Ectodermal cell (in vitro differentiated cells): ENCODE measurements at regions not wholly inside any gene's neighbourhood (a gene's known extent, or its start where the extent isn't known, plus 50 kb on each side); places are given as distances from the start of the nearest gene placed in this dataset.

ENCODE experiments used
- H3K27ac ChIP-seq: 2 replicates; pipeline ENCODE4 v1.7.0; 2013; ENCODE audit warnings: mild to moderate bottlenecking, low read depth, low read length; ENCODE audit not compliant: insufficient read depth, poor library complexity, severe bottlenecking
- H3K27me3 ChIP-seq: 2 replicates; pipeline ENCODE4 v1.7.0; 2013; ENCODE audit warnings: mild to moderate bottlenecking, low read length; ENCODE audit not compliant: insufficient read depth, control insufficient read depth, poor library complexity, severe bottlenecking
- H3K36me3 ChIP-seq: one replicate; pipeline ENCODE4 v1.7.0; 2013; ENCODE audit warnings: low read length; ENCODE audit not compliant: control insufficient read depth, insufficient read depth
- H3K4me1 ChIP-seq: one replicate; pipeline ENCODE4 v1.7.0; 2013; ENCODE audit warnings: low read length; ENCODE audit not compliant: control insufficient read depth, insufficient read depth
- H3K4me3 ChIP-seq: 2 replicates; pipeline ENCODE4 v1.7.0; 2013; ENCODE audit warnings: low read depth, low read length, control low read depth; ENCODE audit not compliant: insufficient read depth
- H3K9me3 ChIP-seq: 2 replicates; pipeline ENCODE4 v1.7.0; 2013; ENCODE audit warnings: mild to moderate bottlenecking, low read length, moderate library complexity; ENCODE audit not compliant: control insufficient read depth
- WGBS, 2 experiments: methylation state at CpG; one replicate each; pipeline ENCODE4 v1.1.7; 2013; ENCODE audit warnings: missing lambda C conversion rate in 2 of 2; 5-methylcytosine and 5-hydroxymethylcytosine counted together

DNA sequence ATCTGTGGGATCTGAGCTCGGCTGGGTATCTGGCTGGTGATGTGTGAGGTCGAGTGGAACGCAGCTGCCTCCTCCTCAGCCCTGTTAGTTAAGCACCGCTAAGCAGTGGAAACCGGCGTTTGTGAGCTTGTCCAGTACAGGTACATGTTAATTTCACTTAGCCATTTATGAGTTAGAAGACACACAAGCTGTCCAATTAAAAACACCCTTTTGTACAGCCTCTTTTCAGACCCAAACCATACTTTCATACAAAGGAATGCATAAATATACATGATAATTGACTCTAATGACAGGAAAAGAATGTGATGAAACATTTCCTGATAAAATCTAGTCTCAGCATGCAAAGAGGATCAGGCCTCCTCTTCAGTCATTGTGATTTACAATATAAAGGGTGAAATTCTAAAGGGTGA is 163.6 kb upstream of the FAT1 start:
- Histone ChIP-seq H3K9me3 (no peaks in the 10 kb centered on the region), H3K4me3 (no peak overlapping the region), H3K36me3 (no peaks in the 10 kb centered on the region), H3K4me1 (peaks cover 3% of the 10 kb centered on the region), H3K27ac (no peak overlapping the region), H3K27me3 (no peaks in the 10 kb centered on the region)
- 74 to 80% methylated on average over 6 of the region's 6 CpGs for WGBS, 2 experiments

DNA sequence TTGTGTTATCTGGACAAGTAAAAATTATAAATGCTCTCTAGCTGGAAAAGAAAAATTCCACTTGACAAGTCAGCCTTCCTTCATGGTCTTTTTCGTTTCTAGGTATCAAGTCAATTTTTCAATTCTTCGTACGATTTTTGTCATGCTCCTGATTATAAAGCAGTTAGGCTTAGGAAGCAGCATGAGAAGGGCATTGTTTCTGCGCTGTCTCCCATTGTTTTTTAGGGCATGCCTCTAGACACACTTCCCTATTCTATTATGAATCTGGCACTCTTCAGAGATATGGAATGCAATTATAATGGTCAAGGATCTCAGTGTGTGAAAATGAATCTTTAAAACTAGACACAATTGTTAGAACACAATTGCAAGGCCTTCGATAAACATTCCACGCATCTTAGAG is 164.1 kb upstream of the FAT1 start:
- 92 to 98% methylated on average over 6 of the region's 6 CpGs for WGBS, 2 experiments
- Histone ChIP-seq H3K9me3 (no peaks in the 10 kb centered on the region), H3K4me1 (peaks cover 3% of the 10 kb centered on the region), H3K27ac (no peak overlapping the region), H3K4me3 (no peak overlapping the region), H3K36me3 (no peaks in the 10 kb centered on the region), H3K27me3 (no peaks in the 10 kb centered on the region)

DNA sequence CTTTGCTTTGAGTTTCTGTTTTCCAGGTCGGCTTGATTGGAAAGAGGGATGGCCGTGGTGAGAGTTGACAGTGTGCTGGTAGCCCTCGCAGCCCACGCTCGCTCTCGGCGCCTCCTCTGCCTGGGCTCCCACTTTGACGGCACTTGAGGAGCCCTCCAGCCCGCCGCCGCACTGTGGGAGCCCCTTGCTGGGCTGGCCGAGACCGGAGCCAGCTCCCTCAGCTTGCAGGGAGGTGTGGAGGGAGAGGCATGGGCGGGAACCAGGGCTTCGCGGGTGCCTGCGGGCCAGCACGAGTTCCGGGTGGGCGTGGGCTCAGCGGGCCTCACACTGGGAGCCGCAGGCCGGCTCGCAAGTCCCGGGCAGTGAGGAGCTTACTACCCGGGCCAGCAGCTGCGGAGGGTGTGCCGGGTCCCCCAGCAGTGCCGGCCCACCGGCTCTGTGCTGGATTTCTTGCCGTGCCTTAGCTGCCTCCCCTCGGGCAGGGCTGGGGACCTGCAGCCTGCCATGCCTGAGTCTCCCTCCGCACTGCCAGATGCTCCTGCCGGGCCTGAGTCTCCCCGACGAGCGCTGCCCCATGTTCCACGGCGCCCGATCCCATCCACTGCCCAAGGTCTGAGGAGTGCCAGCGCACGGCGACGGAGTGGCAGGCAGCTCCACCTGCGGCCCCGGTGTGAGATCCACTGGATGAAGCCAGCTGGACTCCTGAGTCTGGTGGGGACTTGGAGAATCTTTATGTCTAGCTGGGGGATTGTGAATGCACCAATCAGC is 166.4 kb upstream of the FAT1 start:
- Histone ChIP-seq H3K4me3 (no peak overlapping the region), H3K4me1 (peaks cover under 1% of the 10 kb centered on the region)

DNA sequence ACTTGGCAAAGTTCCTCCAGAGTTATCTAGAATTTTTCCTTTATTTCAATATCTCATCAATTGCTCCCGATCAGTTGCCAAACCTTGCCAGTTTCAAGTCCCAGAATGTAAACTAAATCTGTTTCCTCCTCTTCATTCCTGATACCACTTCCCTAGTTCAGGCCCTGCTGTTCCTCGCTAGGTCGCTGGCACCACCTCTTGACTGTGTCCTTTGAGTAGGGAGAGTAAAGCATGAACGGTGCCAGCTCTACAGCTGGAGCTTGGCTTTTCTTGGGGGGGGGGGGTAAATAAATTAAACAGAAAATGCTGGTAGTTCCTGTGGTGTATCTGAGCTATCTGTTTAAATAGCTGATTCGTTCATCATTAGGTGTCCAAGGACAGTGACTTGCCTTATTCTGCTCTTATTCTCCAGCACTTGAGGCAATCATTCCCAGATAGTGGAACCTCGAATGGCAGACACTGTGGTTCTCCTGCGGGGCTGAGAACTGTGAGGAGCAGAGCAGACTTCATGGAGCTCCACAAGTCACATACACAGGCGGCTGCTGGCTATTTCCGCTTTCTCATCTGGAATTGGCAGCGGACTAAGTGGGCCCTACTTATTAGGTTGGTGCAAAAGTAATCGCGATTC is 168.3 kb upstream of the FAT1 start:
- no peak overlapping the region for H3K4me3 ChIP-seq
- H3K27ac ChIP-seq = no peak overlapping the region
- no peaks in the 10 kb centered on the region for H3K9me3 ChIP-seq
- whole genome bisulfite sequencing, 2 experiments = 94 to 96% methylated on average over 12 of the region's 12 CpGs
- H3K36me3 ChIP-seq = no peaks in the 10 kb centered on the region
- H3K27me3 ChIP-seq = no peaks in the 10 kb centered on the region
- no peaks in the 10 kb centered on the region for H3K4me1 ChIP-seq

More for the DNA sequence above, 166.4 kb upstream of the FAT1 start:
- H3K9me3 ChIP-seq = no peaks in the 10 kb centered on the region
- H3K27me3 ChIP-seq = no peaks in the 10 kb centered on the region
- no peaks in the 10 kb centered on the region for H3K36me3 ChIP-seq
- no peak overlapping the region for H3K27ac ChIP-seq
- 94 to 95% methylated on average over 46 of the region's 46 CpGs for WGBS, 2 experiments

DNA sequence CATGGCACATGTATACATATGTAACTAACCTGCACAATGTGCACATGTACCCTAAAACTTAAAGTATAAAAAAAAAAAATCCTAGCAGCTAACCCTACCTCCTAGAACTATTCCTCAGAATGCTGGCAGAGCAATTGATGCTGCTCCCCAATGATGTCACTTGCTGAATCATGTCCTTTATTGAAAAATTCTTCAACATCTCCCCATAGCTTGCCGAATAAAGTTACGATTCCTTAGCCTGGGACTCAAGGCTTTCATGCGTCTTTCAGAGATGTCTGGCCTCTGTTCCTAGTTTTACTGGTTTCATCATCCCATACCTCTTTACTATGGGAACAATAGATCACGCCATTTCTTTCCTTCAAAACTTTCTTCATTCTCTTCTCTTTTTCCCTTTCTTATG is 174.7 kb upstream of the FAT1 start:
- no peaks in the 10 kb centered on the region for H3K27me3 ChIP-seq
- no peak overlapping the region for H3K4me3 ChIP-seq
- no peaks in the 10 kb centered on the region for H3K4me1 ChIP-seq
- no peaks in the 10 kb centered on the region for H3K9me3 ChIP-seq
- no peak overlapping the region for H3K27ac ChIP-seq
- no peaks in the 10 kb centered on the region for H3K36me3 ChIP-seq
- 94% methylated on average over 4 of the region's 4 CpGs for WGBS, 2 experiments

DNA sequence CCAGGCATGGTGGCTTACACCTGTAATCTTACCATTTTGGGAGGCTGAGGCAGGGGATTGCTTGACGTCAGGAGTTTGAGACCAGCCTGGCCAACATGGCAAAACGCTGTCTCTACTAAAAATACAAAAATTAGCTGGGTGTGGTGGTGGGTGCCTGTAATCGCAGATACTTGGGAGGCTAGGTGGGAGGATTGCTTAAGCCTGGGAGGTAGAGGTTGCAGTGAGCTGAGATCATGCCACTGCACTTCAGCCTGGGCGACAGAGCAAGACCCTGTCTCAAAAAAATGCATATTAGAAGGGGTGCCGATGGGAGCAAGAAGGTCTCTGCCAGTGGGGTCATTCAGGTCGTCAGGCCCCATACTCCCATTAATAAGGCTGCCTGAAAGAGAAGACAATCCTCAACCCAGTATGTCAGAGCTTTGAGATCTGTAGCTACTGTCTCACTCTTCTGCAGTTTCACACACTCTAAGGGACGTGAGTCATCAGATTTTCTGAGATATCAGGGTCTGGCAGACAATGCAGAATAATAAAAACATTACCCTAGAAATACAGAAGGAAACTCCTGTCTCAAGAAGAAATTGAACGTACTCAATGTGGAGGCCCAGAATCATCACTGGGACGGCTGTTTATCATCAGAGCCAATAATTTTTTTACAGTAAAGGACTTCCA is 176.7 kb upstream of the FAT1 start:
- Histone ChIP-seq H3K4me1 (no peaks in the 10 kb centered on the region), H3K9me3 (no peaks in the 10 kb centered on the region), H3K27me3 (no peaks in the 10 kb centered on the region), H3K4me3 (no peak overlapping the region), H3K36me3 (no peaks in the 10 kb centered on the region), H3K27ac (no peak overlapping the region)
- 89 to 92% methylated on average over 9 of the region's 9 CpGs for WGBS, 2 experiments

DNA sequence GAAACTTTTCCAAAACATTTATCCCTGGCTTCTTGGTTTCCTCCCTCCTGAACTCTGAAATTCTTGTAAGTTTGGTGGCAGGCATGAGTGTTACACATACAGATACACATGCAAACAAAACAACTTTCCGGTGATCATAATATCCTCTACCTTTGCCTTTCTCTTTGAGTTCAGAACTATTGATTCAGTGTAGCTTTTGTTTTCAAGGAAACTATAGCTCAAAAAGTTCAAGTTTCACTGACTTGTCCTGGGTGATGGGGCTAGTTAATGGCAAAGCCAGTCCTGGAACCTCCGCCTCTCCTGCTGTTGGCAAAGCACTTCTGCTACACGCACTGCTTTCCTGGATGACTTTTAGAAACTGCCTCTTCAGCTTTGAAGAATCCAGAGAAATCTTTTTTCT is 177.3 kb upstream of the FAT1 start:
- no peaks in the 10 kb centered on the region for H3K36me3 ChIP-seq
- H3K4me1 ChIP-seq = no peaks in the 10 kb centered on the region
- no peak overlapping the region for H3K27ac ChIP-seq
- no peak overlapping the region for H3K4me3 ChIP-seq
- WGBS, 2 experiments = 87 to 95% methylated on average over 3 of the region's 3 CpGs
- H3K27me3 ChIP-seq = no peaks in the 10 kb centered on the region
- H3K9me3 ChIP-seq = no peaks in the 10 kb centered on the region

DNA sequence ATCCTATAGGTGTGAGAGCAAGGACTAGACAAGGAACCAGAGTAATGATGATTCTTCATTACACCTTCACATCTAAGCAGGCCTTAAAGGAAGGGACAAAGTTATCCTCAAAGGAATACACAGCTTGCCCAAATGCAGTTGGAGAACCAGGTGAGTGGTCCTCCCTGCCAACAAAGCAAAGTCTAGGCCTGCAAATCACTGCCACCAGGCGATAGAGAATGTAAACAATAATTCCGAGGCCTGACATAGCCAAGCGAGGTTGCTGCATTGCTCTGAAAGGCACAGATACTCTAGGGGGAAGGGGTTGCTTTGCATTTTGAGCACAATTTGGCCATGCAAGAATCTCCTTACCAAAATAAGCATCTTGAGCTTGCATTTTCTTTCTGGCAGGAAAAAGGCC is 178.2 kb upstream of the FAT1 start:
- H3K27ac ChIP-seq = no peak overlapping the region
- 79 to 84% methylated on average over 3 of the region's 3 CpGs for WGBS, 2 experiments
- H3K27me3 ChIP-seq = no peaks in the 10 kb centered on the region
- H3K4me1 ChIP-seq = no peaks in the 10 kb centered on the region
- H3K9me3 ChIP-seq = no peaks in the 10 kb centered on the region
- no peaks in the 10 kb centered on the region for H3K36me3 ChIP-seq
- no peak overlapping the region for H3K4me3 ChIP-seq

DNA sequence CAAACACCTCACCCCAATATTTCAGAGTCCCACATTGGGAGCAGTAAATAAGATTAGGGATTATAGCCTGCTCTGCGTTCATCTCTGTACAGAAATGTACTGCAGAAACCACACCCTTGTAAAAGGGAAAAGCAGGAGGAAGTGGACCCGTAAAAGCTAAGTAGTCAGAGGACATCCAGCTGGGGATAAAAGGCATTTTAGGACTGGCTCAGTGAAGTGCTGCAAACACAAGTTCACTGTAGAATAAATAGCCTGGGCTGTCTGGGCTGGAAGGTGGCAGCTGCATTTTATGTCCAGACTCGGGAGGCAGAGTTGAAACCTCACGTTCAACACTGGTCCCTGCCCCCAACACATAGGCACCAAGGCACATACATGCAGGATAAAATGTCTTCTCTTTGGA is 178.7 kb upstream of the FAT1 start:
- Histone ChIP-seq H3K9me3 (no peaks in the 10 kb centered on the region), H3K36me3 (no peaks in the 10 kb centered on the region), H3K4me3 (no peak overlapping the region), H3K27ac (no peak overlapping the region), H3K4me1 (no peaks in the 10 kb centered on the region), H3K27me3 (no peaks in the 10 kb centered on the region)
- 89 to 96% methylated on average over 4 of the region's 4 CpGs for WGBS, 2 experiments

DNA sequence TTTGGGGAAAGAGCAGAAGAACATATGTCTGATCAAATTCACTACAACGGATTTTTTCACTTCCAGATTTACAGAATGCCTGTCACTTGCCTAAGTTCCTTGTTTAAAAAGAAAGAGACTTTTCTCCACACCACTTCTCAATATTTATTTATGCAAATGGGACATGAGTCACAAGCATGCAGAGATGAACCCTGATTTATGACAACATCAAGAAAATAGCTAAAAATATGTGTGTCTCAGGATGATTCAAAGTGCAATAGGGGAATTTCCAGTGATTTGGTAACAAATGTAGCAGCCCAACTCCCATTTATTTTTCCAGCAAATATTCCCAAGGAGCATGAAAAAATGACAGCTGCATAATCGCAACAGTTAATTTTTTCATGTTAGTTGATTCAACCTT is 180.4 kb upstream of the FAT1 start:
- 66 to 92% methylated on average over 1 to 2 of the region's 2 CpGs for WGBS, 2 experiments
- no peaks in the 10 kb centered on the region for H3K36me3 ChIP-seq
- H3K9me3 ChIP-seq = no peaks in the 10 kb centered on the region
- H3K27me3 ChIP-seq = no peaks in the 10 kb centered on the region
- H3K4me1 ChIP-seq = no peaks in the 10 kb centered on the region
- H3K4me3 ChIP-seq = no peak overlapping the region
- H3K27ac ChIP-seq = no peak overlapping the region
